ENCODE measurements at regions not wholly inside any gene's neighbourhood (a gene's known extent, or its start where the extent isn't known, plus 50 kb on each side); places are given as distances from the start of the nearest gene placed in this dataset.

DNA sequence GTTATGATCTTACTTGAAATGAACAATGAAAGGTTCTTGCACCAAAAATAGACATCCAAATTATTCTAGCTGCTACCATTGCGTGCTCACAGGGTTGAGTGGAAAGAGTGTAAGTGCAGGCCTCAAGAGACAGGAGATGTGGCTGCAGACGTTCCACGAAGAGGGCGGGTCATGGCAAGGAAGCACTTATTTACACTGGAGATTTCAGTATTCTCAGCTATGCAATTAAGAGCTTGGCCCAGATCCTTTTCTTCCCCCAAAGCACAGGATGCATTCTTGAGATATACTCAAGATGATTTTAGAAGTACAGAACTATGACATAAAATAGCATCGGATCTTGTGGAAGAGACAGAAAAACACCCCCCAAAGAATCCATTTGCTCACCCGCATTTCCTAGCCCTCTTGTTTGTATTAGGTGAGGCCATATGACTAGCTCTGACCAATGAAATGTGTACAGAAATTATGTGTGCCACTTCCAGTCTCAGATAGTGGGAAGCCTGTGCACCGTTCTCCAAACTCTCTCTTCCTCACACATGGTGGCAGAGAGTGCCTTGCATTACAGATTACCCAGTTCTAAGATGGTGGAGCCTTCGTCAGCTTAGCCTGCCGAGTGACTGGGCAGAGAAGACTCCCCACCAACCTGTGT, 261.4 kb downstream of the TTC8 start:
- TF ChIP-seq, protein P1, sequence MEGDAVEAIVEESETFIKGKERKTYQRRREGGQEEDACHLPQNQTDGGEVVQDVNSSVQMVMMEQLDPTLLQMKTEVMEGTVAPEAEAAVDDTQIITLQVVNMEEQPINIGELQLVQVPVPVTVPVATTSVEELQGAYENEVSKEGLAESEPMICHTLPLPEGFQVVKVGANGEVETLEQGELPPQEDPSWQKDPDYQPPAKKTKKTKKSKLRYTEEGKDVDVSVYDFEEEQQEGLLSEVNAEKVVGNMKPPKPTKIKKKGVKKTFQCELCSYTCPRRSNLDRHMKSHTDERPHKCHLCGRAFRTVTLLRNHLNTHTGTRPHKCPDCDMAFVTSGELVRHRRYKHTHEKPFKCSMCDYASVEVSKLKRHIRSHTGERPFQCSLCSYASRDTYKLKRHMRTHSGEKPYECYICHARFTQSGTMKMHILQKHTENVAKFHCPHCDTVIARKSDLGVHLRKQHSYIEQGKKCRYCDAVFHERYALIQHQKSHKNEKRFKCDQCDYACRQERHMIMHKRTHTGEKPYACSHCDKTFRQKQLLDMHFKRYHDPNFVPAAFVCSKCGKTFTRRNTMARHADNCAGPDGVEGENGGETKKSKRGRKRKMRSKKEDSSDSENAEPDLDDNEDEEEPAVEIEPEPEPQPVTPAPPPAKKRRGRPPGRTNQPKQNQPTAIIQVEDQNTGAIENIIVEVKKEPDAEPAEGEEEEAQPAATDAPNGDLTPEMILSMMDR (IDR thresholded peaks at IDR 0.05) = no peak
- TF ChIP-seq POLR2A (IDR thresholded peaks at IDR 0.05) = no peak
